Gastroesophageal sphincter (tissue), 3 donors: ENCODE measurements at regions not wholly inside any gene's neighbourhood (a gene's known extent, or its start where the extent isn't known, plus 50 kb on each side); places are given as distances from the start of the nearest gene placed in this dataset.

Experiments used
- CTCF ChIP-seq, 4 experiments: fragments of 200-600 bp in 2 of 4; fragments of 450-650 bp in 2 of 4; sonication (generic) in 1 of 4; IDR thresholded peaks; one replicate each; pipeline ENCODE4 v1.5.1; 2017 to 2019; ENCODE audit warnings: antibody characterized with exemption in 4 of 4, mild to moderate bottlenecking in 2 of 4, moderate library complexity in 2 of 4
- POLR2AphosphoS5 ChIP-seq: sonication (generic); formaldehyde crosslinking; IDR thresholded peaks from one replicate; pipeline ENCODE4 v1.6.1; 2017; ENCODE audit warnings: antibody characterized with exemption

- TF ChIP-seq CTCF (IDR thresholded peaks at IDR 0.05), result no peak
- no peak for TF ChIP-seq POLR2AphosphoS5
Measured at GRCh38 chr12:75921622-75922289, 109.8 kb downstream of the PHLDA1 start.
